Activated CD4-positive, alpha-beta T cell treated with anti-CD3 and anti-CD28 coated beads, Interleukin-2, Interleukin-4, amounts not matched to agents 100 ng/mL and 50 ng/mL, durations not matched to agents 16 hours and 8 hours (primary cell): ENCODE measurements at regions not wholly inside any gene's neighbourhood (a gene's known extent, or its start where the extent isn't known, plus 50 kb on each side); places are given as distances from the start of the nearest gene placed in this dataset.
A peak's percentile ranks its signal among the peaks of the same experiment; 100 is the strongest.

Experiments
- DNase-seq: peaks from one replicate; pipeline ENCODE4 v3.0.0-alpha.2; 2020; ENCODE audit warnings: low spot score

- no peak for DNase-seq
Measured at GRCh38 chr5:35477911-35478310, 139.8 kb upstream of the SPEF2 start.

GRCh38 chr5:35477321-35477720 is 140.3 kb upstream of the SPEF2 start:
- no peak for DNase-seq

GRCh38 chr5:35476797-35477196 is 140.9 kb upstream of the SPEF2 start:
- no peak for DNase-seq

GRCh38 chr5:35476036-35476435 is 141.6 kb upstream of the SPEF2 start:
- DNase-seq, result no peak

GRCh38 chr5:35473589-35473988 is 144.1 kb upstream of the SPEF2 start:
- DNase-seq, result no peak

- DNase-seq, result no peak
Measured at GRCh38 chr5:35470866-35471265, 146.8 kb upstream of the SPEF2 start.

GRCh38 chr5:35468811-35469210 is 148.9 kb upstream of the SPEF2 start:
- no peak for DNase-seq

GRCh38 chr5:35466746-35467145 is 150.9 kb upstream of the SPEF2 start:
- DNase-seq, result no peak

- no peak for DNase-seq
Measured at GRCh38 chr5:35464757-35465156, 152.9 kb upstream of the SPEF2 start.

GRCh38 chr5:35461530-35461929 is 156.1 kb upstream of the SPEF2 start:
- no peak for DNase-seq

GRCh38 chr5:35458824-35459207 is 158.8 kb upstream of the SPEF2 start:
- no peak for DNase-seq

- no peak for DNase-seq
Measured at GRCh38 chr5:35457912-35458823, 159.5 kb upstream of the SPEF2 start.

- no peak for DNase-seq
Measured at GRCh38 chr5:35456506-35456905, 161.2 kb upstream of the SPEF2 start.

- no peak for DNase-seq
Measured at GRCh38 chr5:35454011-35454525, 163.6 kb upstream of the SPEF2 start.

GRCh38 chr5:35443803-35444595 is 173.7 kb upstream of the SPEF2 start:
- no peak for DNase-seq

- no peak for DNase-seq
Measured at GRCh38 chr5:35442885-35443639, 174.6 kb upstream of the SPEF2 start.

GRCh38 chr5:35440409-35440808 is 177.3 kb upstream of the SPEF2 start:
- no peak for DNase-seq

GRCh38 chr5:35438786-35439185 is 178.9 kb upstream of the SPEF2 start:
- no peak for DNase-seq

GRCh38 chr5:35438288-35438687 is 179.4 kb upstream of the SPEF2 start:
- no peak for DNase-seq

- DNase-seq, result peak; percentile 36
Measured at GRCh38 chr5:35436400-35437057, 181.1 kb upstream of the SPEF2 start.

GRCh38 chr5:35430381-35431162 is 187.1 kb upstream of the SPEF2 start:
- DNase-seq, result no peak
